Cardiac fibroblast (primary cell): ENCODE measurements at regions not wholly inside any gene's neighbourhood (a gene's known extent, or its start where the extent isn't known, plus 50 kb on each side); places are given as distances from the start of the nearest gene placed in this dataset.
A peak's percentile ranks its signal among the peaks of the same experiment; 100 is the strongest.
"Not testable (repeated sequence)": the region's sequence is repeated elsewhere in the genome, so short reads cannot be mapped to it uniquely, and the experiment has no call there.

Source experiments
- DNase-seq, 2 donors: peaks; one replicate each; pipeline versions ENCODE4 v3.0.0 to v3.0.0-alpha.2; 2010; ENCODE audit warnings: low read depth in 2 of 2
- H3K4me3 ChIP-seq, 2 donors: replicated peaks in 1 of 2; 1 replicate in 1 of 2; 2 replicates in 1 of 2; pipeline ENCODE4 v1.5.1; 2011; ENCODE audit warnings: low read depth in 2 of 2, low read length in 2 of 2, mild to moderate bottlenecking in 2 of 2, moderate library complexity in 1 of 2
- TF ChIP-seq, protein P1 (sequence below): IDR thresholded peaks from one replicate; pipeline ENCODE4 v1.5.1; 2011; ENCODE audit warnings: low read depth, mild to moderate bottlenecking, low read length, inconsistent platforms

DNA sequence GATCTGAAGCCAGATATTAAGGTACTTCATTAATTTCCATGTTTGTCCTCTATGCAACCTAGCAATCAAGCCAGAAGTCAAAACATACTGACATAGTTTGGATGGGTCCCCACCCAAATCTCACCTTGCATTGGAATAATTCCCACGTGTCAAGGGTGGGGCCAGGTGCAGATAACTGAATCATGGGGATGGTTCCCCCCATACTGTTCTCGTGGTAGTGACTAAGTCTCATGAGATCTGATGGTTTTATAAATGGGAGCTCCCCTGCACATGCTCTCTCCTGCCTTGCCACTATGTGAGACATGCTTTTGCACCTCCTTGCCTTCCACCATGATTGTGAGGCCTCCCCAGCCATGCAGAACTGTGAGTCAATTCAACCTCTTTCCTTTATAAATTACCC, 143.9 kb upstream of the C1QTNF3 start:
- DNase-seq, H3K4me3 ChIP-seq: not testable (repeated sequence)

DNA sequence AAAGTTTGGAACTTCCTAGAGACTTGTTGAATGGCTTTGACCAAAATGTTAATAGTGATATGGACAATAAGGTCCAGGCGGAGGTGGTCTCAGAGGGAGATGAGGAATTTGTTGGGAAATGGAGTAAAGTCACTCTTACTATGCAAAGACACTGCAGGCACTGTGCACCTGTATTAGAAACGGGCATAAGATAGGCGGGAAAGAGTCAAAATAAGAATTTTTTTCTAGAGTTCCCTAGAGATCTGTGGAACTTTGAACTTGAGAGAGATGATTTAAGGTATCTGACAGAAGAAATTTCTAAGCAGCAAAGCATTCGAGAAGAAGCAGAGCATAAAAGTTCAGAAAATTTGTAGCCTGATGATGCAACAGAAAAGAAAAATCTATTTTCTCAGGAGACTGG, 144.4 kb upstream of the C1QTNF3 start:
- H3K4me3 ChIP-seq, DNase-seq: not testable (repeated sequence)

DNA sequence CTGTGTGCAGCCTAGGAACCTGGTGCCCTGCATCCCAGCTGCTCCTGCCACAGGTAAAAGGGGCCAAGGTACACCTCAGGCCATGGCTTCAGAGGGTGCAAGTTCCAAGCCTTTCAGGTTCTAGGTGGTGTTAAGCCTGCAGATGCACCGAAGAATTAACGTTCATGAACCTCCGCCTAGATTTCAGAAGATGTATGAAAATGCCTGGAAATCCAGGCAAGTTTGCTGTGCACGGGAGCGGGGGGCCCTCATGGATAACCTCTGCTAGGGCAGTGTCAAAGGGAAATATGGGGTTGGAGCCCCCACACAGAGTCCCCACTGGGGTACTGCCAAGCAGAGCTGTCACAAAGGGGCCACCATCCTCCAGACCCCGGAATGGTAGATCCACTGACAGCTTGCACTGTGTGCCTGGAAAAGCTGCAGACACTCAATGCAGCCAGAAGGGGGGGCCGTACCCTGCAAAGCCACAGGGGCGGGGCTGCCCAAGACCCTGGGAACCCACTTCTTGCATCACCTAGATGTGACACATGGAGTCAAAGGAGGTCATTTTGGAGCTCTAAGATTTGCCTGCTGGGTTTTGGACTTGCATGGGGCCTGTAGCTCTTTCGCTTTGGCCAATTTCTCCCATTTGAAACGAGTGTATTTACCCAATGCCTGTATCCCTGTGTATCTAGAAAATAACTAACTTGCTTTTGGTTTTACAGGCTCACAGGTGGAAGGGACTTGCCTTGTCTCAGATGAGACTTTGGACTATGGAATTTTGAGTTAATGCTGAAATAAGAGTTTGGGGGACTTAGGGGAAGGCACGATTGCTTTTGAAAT, 145.2 kb upstream of the C1QTNF3 start:
- DNase-seq: peak; percentile 32 to 61

DNA sequence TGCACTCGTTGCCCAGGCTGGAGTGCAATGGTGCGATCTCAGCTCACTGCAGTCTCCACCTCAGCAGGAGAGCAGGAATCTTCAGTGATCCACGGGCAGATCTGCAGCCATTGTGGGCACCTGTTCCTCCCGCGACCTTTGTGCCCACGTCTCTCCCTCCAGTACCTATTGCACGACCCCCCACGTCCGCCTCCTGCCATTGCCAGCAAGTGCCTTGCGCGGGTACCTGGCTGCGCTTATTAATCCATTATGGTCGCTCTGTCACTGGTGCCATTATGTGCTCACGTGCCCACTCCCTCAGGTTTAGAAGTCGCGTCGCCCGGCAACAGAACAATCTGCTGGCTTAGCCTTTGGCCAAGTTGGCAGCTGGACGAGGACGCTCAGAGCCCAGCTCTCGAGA, 146.2 kb upstream of the C1QTNF3 start:
- not testable (repeated sequence) for DNase-seq, H3K4me3 ChIP-seq

More for the DNA sequence above, 145.2 kb upstream of the C1QTNF3 start:
- TF ChIP-seq, protein P1, sequence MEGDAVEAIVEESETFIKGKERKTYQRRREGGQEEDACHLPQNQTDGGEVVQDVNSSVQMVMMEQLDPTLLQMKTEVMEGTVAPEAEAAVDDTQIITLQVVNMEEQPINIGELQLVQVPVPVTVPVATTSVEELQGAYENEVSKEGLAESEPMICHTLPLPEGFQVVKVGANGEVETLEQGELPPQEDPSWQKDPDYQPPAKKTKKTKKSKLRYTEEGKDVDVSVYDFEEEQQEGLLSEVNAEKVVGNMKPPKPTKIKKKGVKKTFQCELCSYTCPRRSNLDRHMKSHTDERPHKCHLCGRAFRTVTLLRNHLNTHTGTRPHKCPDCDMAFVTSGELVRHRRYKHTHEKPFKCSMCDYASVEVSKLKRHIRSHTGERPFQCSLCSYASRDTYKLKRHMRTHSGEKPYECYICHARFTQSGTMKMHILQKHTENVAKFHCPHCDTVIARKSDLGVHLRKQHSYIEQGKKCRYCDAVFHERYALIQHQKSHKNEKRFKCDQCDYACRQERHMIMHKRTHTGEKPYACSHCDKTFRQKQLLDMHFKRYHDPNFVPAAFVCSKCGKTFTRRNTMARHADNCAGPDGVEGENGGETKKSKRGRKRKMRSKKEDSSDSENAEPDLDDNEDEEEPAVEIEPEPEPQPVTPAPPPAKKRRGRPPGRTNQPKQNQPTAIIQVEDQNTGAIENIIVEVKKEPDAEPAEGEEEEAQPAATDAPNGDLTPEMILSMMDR: peak; percentile 36
- H3K4me3 ChIP-seq: not testable (repeated sequence)

DNA sequence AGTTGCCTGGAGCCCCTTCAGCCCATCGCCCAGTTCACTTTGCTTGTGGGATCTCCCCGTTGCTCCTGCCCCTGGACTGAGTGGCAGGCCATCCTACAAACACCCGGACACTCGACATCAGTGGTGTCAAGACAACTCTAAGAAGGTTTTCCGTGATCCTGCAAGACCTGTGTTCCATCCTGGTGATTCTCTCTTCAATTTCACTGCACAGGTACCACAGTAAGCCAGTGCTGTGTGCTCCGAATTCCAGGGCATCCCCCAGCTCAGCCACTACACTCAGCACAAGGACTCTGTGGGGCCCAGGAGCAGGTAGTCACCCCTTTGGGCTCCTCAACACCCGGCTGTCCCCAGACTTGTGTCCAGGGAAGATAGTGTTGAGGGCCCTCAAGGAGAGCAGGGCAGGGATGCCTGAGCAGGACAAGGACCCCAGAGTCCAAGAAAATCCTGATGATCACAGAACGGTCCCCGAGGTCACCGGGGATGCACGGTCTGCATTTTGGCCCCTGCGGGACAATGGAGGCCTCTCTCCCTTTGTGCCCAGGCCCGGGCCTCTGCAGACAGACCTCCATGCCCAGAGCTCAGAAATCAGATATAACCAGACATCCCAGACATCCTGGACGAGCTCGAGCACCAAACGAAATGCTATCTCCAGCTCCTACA, 146.9 kb upstream of the C1QTNF3 start:
- DNase-seq, H3K4me3 ChIP-seq: not testable (repeated sequence)

DNA sequence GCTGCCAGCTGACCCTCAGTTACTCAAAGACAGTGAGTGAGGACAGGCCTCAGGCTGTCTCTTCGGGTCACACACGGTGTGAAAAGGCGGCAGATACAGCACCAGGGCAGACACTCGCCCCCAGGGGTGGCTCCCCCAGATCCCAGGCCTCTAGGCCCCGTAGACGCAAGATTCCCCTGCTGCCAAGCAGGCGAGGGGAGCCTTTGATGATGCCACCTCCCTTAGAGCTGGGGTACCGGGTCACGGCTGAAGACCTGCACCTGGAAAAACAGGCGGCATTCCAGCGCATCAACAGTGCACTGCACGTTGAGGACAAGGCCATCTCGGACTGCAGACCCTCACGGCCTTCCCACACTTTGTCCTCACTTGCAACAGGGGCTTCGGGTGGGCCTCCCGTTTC, 147.5 kb upstream of the C1QTNF3 start:
- not testable (repeated sequence) for DNase-seq, H3K4me3 ChIP-seq

DNA sequence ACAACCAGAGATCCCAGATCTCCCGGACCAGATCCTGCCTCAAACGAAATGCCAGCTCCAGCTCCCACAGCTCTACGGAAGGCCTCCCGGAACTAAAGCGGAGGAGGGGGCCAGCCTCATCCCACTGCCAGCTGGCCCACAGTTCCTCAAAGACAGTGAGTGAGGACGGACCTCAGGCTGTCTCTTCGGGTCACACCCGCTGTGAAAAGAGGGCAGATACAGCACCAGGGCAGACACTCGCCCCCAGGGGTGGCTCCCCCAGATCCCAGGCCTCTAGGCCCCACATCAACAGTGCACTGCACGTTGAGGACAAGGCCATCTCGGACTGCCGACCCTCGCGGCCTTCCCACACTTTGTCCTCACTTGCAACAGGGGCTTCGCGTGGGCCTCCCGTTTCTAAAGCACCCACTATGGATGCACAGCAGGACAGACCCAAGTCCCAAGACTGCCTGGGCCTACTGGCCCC, 148.3 kb upstream of the C1QTNF3 start:
- DNase-seq, H3K4me3 ChIP-seq: not testable (repeated sequence)

DNA sequence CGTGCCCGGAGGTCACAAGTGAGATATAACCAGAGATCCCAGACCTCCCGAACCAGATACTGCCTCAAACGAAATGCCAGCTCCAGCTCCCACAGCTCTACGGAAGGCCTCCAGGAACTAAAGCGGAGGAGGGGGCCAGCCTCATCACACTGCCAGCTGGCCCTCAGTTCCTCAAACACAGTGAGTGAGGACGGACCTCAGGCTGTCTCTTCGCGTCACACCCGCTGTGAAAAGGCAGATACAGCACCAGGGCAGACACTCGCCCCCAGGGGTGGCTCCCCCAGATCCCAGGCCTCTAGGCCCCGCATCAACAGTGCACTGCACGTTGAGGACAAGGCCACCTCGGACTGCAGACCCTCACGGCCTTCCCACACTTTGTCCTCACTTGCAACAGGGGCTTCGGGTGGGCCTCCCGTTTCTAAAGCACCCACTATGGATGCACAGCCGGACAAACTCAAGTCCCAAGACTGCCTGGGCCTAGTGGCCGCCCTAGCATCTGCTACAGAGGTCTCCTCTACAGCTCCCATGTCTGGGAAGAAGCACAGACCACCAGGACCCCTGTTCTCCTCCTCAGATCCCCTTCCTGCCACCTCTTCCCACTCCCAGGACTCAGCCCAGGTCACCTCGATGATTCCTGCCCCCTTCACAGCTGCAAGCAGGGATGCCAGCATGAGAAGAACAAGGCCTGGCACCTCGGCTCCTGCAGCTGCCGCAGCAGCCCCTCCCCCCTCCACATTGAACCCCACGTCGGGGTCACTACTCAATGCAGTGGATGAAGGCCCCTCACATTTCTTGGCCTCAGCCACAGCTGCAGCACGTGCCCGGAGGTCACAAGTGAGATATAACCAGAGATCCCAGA, 149.3 kb upstream of the C1QTNF3 start:
- DNase-seq, H3K4me3 ChIP-seq: not testable (repeated sequence)

DNA sequence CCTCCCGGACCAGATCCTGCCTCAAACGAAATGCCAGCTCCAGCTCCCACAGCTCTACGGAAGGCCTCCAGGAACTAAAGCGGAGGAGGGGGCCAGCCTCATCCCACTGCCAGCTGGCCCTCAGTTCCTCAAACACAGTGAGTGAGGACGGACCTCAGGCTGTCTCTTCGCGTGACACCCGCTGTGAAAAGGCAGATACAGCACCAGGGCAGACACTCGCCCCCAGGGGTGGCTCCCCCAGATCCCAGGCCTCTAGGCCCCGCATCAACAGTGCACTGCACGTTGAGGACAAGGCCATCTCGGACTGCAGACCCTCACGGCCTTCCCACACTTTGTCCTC, 149.9 kb upstream of the C1QTNF3 start:
- DNase-seq, H3K4me3 ChIP-seq: not testable (repeated sequence)

DNA sequence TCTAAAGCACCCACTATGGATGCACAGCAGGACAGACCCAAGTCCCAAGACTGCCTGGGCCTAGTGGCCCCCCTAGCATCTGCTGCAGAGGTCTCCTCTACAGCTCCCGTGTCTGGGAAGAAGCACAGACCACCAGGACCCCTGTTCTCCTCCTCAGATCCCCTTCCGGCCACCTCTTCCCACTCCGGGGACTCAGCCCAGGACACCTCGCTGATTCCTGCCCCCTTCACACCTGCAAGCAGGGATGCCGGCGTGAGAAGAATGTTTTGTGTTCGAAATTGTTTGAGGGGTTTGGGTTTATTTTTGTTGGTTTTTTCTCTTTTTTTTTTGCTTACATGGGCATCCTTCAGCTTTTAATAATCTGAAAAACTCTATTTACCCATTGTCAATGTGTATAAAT, 150.3 kb upstream of the C1QTNF3 start:
- not testable (repeated sequence) for DNase-seq

DNA sequence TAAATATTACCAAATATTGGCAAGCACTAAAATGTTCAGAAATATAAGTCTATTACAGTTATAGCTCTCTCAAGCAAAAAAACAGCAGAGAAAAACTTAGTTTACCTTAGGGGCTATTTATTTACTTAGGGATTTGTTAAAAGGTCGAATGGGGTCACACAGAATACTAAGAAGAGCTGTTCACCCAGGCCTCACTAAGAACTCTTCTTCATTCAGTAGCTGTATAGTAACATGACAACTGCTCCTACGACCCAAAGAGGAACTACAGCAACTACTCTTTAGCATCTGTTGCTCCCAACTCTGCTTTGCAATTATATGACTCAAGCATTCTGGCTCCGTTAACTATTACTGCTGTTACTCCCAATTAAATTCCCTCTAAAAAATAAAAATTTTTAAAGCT, 150.8 kb upstream of the C1QTNF3 start:
- DNase-seq, H3K4me3 ChIP-seq: not testable (repeated sequence)

More for the DNA sequence above, 150.3 kb upstream of the C1QTNF3 start:
- not testable (repeated sequence) for H3K4me3 ChIP-seq

DNA sequence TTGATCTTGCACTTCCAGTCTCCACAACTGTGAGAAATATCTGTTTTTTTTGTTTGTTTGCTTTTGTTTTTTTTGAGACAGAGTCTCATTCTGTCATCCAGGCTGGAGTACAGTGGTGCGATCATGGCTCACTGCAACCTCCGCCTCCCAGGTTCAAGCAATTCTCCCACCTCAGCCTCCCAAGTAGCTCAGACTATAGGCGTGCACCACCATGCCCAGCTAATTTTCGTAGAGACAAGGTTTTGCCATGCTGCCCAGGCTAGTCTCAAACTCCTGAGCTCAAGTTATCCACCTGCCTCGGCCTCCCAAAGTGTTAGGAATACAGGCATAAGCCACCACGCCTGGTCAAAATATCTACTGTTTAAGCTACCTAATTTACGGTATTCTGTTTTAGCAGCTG, 153.1 kb upstream of the C1QTNF3 start:
- not testable (repeated sequence) for DNase-seq, H3K4me3 ChIP-seq

DNA sequence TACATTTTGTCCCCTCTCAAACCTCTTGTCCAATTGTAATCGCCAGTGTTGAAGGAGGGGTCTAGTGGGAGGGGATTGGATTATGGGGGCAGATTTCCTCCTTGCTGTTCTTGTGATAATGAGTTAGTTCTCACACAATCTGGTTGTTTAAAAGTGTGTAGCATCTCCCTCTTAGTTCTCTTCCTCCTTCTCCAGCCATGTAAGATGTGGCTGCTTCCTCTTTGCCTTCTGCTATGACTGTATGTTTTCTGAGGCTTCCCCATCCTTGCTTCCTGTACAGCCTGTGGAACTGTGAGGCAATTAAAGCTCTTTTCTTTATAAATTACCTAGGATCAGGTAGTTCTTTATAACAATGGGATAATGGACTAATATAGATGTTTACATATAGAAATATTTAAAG, 162.3 kb upstream of the C1QTNF3 start:
- not testable (repeated sequence) for H3K4me3 ChIP-seq, DNase-seq

DNA sequence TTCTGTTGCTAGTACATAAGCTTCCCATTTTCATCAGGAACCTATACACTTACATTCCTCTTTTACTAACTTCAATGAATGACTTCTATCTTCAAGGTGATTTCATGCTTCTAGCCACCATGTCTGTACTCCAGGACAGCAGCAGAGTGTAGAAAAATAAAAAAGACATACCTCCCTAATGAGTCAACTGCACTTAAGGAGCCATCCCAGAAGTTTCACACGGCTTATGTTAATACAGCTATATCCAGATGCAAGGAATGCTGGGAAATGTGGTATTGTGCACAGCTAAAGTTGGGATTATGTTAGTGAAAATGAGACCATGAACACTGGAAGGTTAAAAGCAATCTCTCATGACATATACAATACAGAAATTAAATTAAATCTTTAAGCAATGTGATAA, 174.4 kb upstream of the C1QTNF3 start:
- DNase-seq: peak; percentile 29 to 71
- not testable (repeated sequence) for H3K4me3 ChIP-seq

DNA sequence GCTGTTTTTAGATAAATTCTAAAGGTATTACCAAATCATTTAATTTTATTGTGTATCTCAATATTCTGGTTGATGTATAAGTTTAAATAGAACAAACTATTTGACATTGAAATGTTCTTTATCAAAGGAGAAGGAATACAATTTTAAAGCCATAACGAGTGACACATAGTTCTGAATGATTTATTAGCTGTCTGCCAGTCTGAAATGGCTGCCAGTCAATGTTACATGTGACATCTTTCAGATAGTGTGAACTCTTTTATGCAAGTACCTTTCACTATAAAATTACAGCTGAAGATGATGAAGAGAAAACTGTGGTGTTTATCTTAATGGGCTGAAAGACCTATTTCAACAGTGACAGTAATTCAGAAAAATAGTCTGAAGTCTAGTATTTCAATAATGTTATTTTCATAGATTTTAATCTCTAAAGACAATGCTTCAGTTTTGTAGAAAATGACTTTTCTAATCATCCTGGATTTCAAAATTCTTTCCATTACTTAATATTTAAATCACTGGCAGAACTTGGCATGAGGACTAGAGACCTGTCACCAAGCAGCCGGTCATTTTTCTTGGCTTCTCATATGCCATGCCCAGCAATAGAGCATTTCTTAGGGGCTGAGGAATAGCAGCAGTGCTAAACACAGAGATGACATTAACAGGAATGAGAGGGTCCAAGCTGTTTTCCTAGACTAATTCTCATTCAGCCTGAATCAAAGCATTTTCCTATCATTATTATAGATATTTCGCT, 178.5 kb upstream of the C1QTNF3 start:
- not testable (repeated sequence) for H3K4me3 ChIP-seq, DNase-seq

DNA sequence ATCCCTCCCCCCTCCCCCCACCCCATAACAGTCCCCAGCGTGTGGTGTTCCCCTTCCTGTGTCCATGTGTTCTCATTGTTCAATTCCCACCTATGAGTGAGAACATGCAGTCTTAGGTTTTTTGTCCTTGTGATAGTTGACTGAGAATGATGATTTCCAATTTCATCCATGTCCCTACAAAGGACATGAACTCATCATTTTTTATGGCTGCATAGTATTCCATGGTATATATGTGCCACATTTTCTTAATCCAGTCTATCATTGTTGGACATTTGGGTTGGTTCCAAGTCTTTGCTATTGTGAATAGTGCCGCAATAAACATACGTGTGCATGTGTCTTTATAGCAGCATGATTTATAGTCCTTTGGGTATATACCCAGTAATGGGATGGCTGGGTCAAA, 180.1 kb upstream of the C1QTNF3 start:
- H3K4me3 ChIP-seq, DNase-seq: not testable (repeated sequence)
